SK-N-SH (cell line): ENCODE measurements at regions not wholly inside any gene's neighbourhood (a gene's known extent, or its start where the extent isn't known, plus 50 kb on each side); places are given as distances from the start of the nearest gene placed in this dataset.

Source experiments
- EP300 ChIP-seq, 2 experiments: IDR thresholded peaks; 2 replicates each; pipeline versions ENCODE4 v1.4.0 to v1.6.1; 2012; ENCODE audit warnings: borderline replicate concordance in 1 of 2, low read depth in 1 of 2, low read length in 1 of 2
- FOXM1 ChIP-seq: IDR thresholded peaks from 2 replicates; pipeline ENCODE4 v1.4.0; 2012; ENCODE audit warnings: low read depth, mild to moderate bottlenecking
- GABPA ChIP-seq: IDR thresholded peaks from 2 replicates; pipeline ENCODE4 v1.4.0; 2012; ENCODE audit warnings: low read depth, mild to moderate bottlenecking
- GATA2 ChIP-seq: sonication (generic); formaldehyde crosslinking; IDR thresholded peaks from 2 replicates; pipeline ENCODE4 v1.5.0; 2020; ENCODE audit warnings: mild to moderate bottlenecking, missing genetic modification reagents
- POLR2AphosphoS5 ChIP-seq: IDR thresholded peaks from 2 replicates; pipeline ENCODE4 v1.6.1; 2012; ENCODE audit warnings: low read depth, low read length
- RAD21 ChIP-seq: IDR thresholded peaks from 2 replicates; pipeline ENCODE4 v1.6.1; 2012; ENCODE audit warnings: mild to moderate bottlenecking, low read length
- RFX5 ChIP-seq: IDR thresholded peaks from 2 replicates; pipeline ENCODE4 v1.6.1; 2012; ENCODE audit warnings: mild to moderate bottlenecking, improper control_type of control experiment, low read length
- SMC3 ChIP-seq: IDR thresholded peaks from 2 replicates; pipeline ENCODE4 v1.6.1; 2012; ENCODE audit warnings: low read depth, low read length, improper control_type of control experiment
- TAF1 ChIP-seq: IDR thresholded peaks from 2 replicates; pipeline ENCODE4 v1.6.1; 2012; ENCODE audit warnings: low read depth, mild to moderate bottlenecking, low read length, moderate library complexity, borderline replicate concordance
- YY1 ChIP-seq: IDR thresholded peaks from 2 replicates; pipeline ENCODE4 v1.4.0; 2012; ENCODE audit warnings: low read depth, mild to moderate bottlenecking
- TF ChIP-seq, protein P1 (sequence below): fragments of 200-600 bp; sonication (generic); IDR thresholded peaks from 2 replicates; pipeline ENCODE4 v1.6.1; 2017; ENCODE audit warnings: antibody characterized with exemption, mild to moderate bottlenecking, moderate library complexity
- TF ChIP-seq, protein P2 (sequence below): IDR thresholded peaks from 2 replicates; pipeline ENCODE4; 2012
- TF ChIP-seq, protein P3 (sequence below): IDR thresholded peaks from 2 replicates; pipeline ENCODE4 v1.4.0; 2012; ENCODE audit warnings: low read depth
- TF ChIP-seq, protein P4 (sequence below): fragments of 150-350 bp; IDR thresholded peaks from 2 replicates; pipeline ENCODE4 v1.6.1; 2017; ENCODE audit warnings: antibody characterized with exemption, low read length, low read depth, borderline replicate concordance

DNA sequence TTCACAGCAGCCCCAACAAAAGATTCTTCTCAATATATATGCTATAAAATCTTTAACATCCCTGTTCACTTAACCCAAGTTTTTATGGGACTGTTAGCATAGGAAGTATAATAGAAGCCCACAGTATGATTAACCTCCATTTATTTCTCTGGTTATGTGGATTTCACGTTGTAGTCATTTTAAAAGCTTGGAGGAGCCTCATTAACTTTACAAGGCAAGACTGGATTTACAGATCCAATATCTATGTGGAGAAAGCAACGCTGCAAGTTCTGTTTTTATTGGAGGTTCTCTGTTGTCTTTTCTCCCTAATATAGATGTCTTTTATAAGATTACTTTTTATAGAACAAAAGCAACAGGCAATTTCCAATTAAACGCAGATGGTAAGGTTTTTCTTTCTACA lies 114.9 kb upstream of the SYT4 start:
- TF ChIP-seq SMC3 (no peak), RAD21 (no peak), YY1 (no peak), POLR2AphosphoS5 (no peak), GATA2 (CRISPR knock-in tag) (no peak), FOXM1 (no peak), GABPA (no peak), RFX5 (no peak), EP300 (IDR thresholded peaks at IDR 0.05; ENCODE audit: borderline replicate concordance in 1 of 2, low read depth in 1 of 2, low read length in 1 of 2) (no peak), TAF1 (no peak)
- TF ChIP-seq, protein P1, sequence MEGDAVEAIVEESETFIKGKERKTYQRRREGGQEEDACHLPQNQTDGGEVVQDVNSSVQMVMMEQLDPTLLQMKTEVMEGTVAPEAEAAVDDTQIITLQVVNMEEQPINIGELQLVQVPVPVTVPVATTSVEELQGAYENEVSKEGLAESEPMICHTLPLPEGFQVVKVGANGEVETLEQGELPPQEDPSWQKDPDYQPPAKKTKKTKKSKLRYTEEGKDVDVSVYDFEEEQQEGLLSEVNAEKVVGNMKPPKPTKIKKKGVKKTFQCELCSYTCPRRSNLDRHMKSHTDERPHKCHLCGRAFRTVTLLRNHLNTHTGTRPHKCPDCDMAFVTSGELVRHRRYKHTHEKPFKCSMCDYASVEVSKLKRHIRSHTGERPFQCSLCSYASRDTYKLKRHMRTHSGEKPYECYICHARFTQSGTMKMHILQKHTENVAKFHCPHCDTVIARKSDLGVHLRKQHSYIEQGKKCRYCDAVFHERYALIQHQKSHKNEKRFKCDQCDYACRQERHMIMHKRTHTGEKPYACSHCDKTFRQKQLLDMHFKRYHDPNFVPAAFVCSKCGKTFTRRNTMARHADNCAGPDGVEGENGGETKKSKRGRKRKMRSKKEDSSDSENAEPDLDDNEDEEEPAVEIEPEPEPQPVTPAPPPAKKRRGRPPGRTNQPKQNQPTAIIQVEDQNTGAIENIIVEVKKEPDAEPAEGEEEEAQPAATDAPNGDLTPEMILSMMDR = no peak
- TF ChIP-seq, protein P2, sequence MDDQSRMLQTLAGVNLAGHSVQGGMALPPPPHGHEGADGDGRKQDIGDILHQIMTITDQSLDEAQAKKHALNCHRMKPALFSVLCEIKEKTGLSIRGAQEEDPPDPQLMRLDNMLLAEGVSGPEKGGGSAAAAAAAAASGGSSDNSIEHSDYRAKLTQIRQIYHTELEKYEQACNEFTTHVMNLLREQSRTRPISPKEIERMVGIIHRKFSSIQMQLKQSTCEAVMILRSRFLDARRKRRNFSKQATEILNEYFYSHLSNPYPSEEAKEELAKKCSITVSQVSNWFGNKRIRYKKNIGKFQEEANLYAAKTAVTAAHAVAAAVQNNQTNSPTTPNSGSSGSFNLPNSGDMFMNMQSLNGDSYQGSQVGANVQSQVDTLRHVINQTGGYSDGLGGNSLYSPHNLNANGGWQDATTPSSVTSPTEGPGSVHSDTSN = no peak
- TF ChIP-seq, protein P3, sequence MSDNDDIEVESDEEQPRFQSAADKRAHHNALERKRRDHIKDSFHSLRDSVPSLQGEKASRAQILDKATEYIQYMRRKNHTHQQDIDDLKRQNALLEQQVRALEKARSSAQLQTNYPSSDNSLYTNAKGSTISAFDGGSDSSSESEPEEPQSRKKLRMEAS = no peak
- TF ChIP-seq, protein P4, sequence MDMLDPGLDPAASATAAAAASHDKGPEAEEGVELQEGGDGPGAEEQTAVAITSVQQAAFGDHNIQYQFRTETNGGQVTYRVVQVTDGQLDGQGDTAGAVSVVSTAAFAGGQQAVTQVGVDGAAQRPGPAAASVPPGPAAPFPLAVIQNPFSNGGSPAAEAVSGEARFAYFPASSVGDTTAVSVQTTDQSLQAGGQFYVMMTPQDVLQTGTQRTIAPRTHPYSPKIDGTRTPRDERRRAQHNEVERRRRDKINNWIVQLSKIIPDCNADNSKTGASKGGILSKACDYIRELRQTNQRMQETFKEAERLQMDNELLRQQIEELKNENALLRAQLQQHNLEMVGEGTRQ = no peak
